ENCODE measurements at regions not wholly inside any gene's neighbourhood (a gene's known extent, or its start where the extent isn't known, plus 50 kb on each side); places are given as distances from the start of the nearest gene placed in this dataset.
"Not testable (repeated sequence)": the region's sequence is repeated elsewhere in the genome, so short reads cannot be mapped to it uniquely, and the experiment has no call there.

GRCh38 chr5:143521141-143521540 lies 117.7 kb upstream of the NR3C1 start:
- DNase-seq = no peak

- not testable (repeated sequence) for DNase-seq
Observed at GRCh38 chr5:143519215-143519614, 115.7 kb upstream of the NR3C1 start.

DNA sequence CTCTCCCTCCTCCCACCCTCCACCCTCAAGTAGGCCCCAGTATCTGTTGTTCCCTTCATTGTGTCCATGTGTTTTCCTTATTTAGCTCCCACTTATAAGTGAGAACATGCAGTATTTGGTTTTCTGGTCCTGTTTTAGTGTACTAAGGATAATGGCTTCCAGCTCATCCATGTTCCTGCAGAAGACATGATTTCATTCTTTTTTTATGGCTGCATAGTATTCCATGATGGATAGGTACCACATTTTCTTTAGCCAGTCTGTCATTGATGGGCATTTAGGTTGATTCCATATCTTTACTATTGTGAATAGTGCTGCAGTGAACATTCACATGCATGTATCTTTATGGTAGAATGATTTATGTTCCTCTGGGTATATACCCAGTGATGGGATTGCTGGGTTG lies 114.3 kb upstream of the NR3C1 start:
- not testable (repeated sequence) for DNase-seq

- no peak for DNase-seq
Observed at GRCh38 chr5:143516249-143516648, 112.8 kb upstream of the NR3C1 start.

DNA sequence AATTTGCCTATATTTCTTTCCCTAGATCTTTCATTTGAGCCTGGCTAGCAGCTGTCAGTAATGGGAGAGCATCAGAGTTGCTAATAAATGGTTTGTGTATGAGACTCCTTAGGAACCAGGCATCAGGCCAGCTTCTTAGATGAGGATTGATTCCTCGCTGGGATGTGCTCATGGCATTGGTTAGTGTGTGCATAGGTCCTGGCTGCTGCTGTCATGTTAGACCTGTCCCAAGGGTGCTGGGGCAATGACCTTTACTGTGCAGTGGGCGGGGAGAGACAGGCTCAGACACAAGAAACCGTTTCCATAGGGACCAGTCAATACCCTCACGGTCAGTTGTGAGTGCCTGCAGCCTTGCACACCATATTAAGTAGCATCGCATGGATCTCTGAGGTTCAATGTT lies 112.3 kb upstream of the NR3C1 start:
- no peak for DNase-seq

GRCh38 chr5:143514616-143515335 lies 111.3 kb upstream of the NR3C1 start:
- no peak for DNase-seq

- no peak for DNase-seq
Observed at GRCh38 chr5:143513720-143514119, 110.2 kb upstream of the NR3C1 start.

- DNase-seq = no peak
Observed at GRCh38 chr5:143511736-143512135, 108.2 kb upstream of the NR3C1 start.

- DNase-seq = no peak
Observed at GRCh38 chr5:143509758-143510221, 106.3 kb upstream of the NR3C1 start.

DNA sequence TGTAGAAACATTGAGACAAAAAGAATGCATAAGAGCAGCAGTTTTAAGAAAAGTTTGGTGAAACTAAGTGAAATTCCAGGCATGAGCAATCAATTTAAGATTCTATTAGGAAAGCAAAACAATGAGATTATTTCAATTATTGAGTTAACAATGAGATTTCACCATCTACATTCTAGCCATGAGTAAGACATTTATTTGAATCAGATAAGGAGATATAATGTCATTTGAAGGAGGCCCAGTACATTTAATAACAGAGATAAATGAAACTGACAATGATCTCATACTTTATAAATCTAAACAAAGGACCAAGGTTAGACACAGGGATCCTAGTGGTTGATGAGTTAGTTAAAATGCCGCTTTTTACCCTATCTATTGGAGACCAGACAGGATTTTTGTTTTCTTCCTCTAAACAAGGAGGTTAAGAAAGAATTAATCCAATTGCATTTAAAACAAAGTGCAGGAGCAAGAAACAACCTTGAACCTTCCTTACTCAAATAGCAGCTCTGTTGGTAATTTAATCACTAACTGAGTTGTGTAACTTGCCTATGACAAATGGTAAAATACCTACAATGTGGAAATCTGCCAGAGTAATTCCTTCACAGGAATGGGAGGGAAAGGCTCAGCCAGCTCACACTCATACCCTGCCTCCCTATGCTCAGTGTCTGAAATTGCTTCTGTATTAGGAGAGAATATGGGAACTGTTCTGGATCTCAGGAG lies 103.5 kb upstream of the NR3C1 start:
- DNase-seq = no peak

DNA sequence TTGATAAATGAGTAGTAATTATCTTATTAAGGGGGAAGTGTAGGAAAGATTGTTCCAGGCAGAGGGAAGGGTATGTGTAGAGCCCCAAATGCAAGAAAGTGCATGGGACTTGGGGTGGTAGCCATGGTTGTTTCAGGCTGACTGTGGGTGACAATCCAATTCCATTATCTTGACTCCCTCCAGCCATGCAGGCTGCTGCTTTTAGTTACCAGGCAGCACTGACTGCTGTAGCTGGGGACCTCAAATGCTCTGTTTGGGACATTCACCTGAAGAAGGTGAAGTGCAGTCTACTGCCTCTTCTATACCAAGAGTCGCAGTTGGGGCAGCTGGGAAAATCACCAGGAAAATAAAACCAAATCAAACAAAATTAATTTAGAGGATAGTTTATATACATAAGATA lies 102.4 kb upstream of the NR3C1 start:
- DNase-seq = no peak

GRCh38 chr5:143505354-143505753 lies 101.9 kb upstream of the NR3C1 start:
- no peak for DNase-seq

GRCh38 chr5:143501310-143502044 lies 98.0 kb upstream of the NR3C1 start:
- DNase-seq = no peak

GRCh38 chr5:143499480-143500114 lies 96.1 kb upstream of the NR3C1 start:
- no peak for DNase-seq

GRCh38 chr5:143498821-143499220 lies 95.3 kb upstream of the NR3C1 start:
- DNase-seq = no peak

GRCh38 chr5:143497749-143498148 lies 94.3 kb upstream of the NR3C1 start:
- no peak for DNase-seq

DNA sequence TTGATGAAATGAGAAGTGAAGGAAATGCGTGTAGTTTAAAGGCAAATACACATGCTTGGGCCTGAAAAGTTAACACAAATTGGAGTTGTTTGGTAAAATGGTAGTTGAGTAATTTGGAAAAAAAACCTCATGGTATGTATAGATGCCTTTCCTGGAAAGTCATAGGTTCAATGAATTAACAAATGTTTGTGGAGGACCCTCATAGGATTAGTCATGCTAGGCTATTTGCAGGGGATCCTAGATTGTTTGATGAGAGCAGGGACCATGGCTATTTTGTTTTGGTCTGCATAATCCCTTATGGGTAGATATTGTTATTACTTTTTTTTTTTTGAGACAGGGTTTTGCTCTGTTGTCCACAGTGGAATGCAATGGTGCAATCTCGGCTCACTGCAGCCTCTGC lies 93.5 kb upstream of the NR3C1 start:
- DNase-seq = no peak

GRCh38 chr5:143495821-143496275 lies 92.4 kb upstream of the NR3C1 start:
- no peak for DNase-seq

DNA sequence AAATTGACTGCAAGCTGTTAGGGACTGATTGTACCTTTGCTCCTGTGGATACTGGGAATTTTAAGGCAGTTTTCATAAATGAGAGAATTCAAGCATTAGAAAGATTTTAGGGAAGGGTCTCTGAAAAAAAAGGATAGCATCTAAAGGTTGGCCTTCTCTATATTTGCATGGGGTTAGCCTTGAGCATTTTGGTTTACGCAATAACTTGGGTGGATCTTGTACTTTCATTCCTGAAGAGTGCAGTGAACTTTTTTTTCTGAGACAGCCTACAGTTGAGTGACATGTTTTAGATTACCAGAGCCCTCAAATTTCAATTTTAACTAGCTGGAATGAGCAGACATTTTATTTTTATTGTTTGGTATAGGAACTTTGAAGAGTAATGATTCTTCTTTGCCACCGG lies 91.6 kb upstream of the NR3C1 start:
- no peak for DNase-seq

GRCh38 chr5:143494595-143494994 lies 91.1 kb upstream of the NR3C1 start:
- no peak for DNase-seq

GRCh38 chr5:143494162-143494561 lies 90.7 kb upstream of the NR3C1 start:
- no peak for DNase-seq

DNA sequence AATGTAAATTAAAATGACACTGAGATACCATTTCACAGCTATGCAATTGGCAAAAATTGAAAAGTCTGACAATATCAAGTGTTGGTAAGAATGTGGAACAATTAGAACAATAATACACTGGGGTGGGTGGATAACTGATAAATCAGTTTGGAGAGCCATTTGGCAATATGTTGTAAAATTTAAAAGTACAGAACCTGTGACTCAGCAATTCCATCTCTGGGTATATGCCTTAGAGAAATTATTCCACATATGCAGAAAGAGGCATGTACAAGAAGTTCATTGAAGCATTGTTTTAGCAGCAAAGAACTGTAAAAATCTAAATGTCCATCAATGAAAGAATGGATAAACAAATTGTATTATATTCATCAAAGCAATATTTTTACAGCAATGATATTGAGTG lies 89.3 kb upstream of the NR3C1 start:
- no peak for DNase-seq

DNA sequence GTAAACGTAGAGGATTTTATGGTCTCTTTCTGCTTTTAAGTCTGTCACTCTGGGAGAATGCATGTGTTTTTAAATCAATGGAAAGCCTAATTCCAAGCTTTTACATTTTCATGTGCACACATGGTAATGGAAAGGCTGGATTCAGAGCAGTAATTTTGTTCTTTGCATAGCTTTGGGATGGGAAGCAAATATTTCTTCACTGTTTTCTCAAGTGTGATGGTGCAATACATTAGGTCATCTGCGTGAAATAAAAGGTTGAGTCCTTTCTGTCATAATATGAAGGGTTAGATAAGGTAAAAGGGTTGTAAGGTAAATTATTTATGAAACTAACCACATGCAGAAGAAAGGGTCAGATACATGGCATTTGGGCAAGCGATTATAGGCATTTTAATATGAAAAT lies 88.2 kb upstream of the NR3C1 start:
- no peak for DNase-seq
